ENCODE measurements at regions not wholly inside any gene's neighbourhood (a gene's known extent, or its start where the extent isn't known, plus 50 kb on each side); places are given as distances from the start of the nearest gene placed in this dataset.

- no peaks in the 10 kb centered on the region for H3K4me1 ChIP-seq (replicated peaks in 1 of 4; ENCODE audit: control insufficient read depth in 3 of 4, insufficient read depth in 4 of 4, low read length in 3 of 4)
- no peaks in the 10 kb centered on the region for H3K36me3 ChIP-seq (ENCODE audit: control insufficient read depth in 2 of 4, insufficient read depth in 4 of 4, low read length in 3 of 4)
- no peak overlapping the region for H3K4me2 ChIP-seq (ENCODE audit: insufficient read depth in 1 of 2, low read depth in 2 of 2, low read length in 2 of 2)
- no peaks in the 10 kb centered on the region for H3K27me3 ChIP-seq (replicated peaks in 1 of 4; ENCODE audit: control insufficient read depth in 3 of 4, extremely low read depth in 1 of 4, insufficient read depth in 3 of 4, low read length in 3 of 4)
- H3K9ac ChIP-seq (replicated peaks in 1 of 4; ENCODE audit: extremely low read depth in 1 of 4, low read depth in 3 of 4, low read length in 3 of 4): no peak overlapping the region
- H4K5ac ChIP-seq (ENCODE audit: insufficient read length, low read depth, low read length): no peak overlapping the region
- no peak overlapping the region for H2BK12ac ChIP-seq (ENCODE audit: low read depth, low read length)
- H3K27ac ChIP-seq (ENCODE audit: low read depth, low read length): no peak overlapping the region
- CTCF ChIA-PET (ENCODE audit: partially characterized antibody): interaction anchor here (1.4 kb wide), 1 partner anchor 30 kb away, joined by 3 read pairs; no protein-coding TSS in a partner anchor
- DNase-seq (ENCODE audit: low read depth in 1 of 2, low spot score in 2 of 2) (no peak), FAIRE-seq (no peak)
- no peak overlapping the region for H2BK5ac ChIP-seq (ENCODE audit: low read depth, low read length)
- no peak overlapping the region for H3K4ac ChIP-seq (replicated peaks; ENCODE audit: insufficient read length, low read depth, low read length)
- POLR2A ChIA-PET (ENCODE audit: partially characterized antibody): interaction anchor here (0.9 kb wide), 1 partner anchor 309 kb away, joined by 3 read pairs; no protein-coding TSS in a partner anchor
- no peak overlapping the region for H2AFZ ChIP-seq (ENCODE audit: low read length)
- no peak overlapping the region for H4K91ac ChIP-seq (replicated peaks; ENCODE audit: insufficient read length, low read length)
- no peaks in the 10 kb centered on the region for H3K9me3 ChIP-seq (ENCODE audit: insufficient read depth in 2 of 2, low read depth in 1 of 2, low read length in 1 of 2)
- H3K18ac ChIP-seq (ENCODE audit: extremely low read depth, low read length): no peak overlapping the region
- TF ChIP-seq TCF12 (IDR thresholded peaks at IDR 0.05; ENCODE audit: low read depth, low read length): no peak
- TF ChIP-seq ATF2 (IDR thresholded peaks at IDR 0.05; ENCODE audit: low read length): no peak
- TF ChIP-seq GTF2F1 (IDR thresholded peaks at IDR 0.05; ENCODE audit: borderline replicate concordance, low read depth, low read length): no peak
- no peak for TF ChIP-seq ATF3 (IDR thresholded peaks at IDR 0.05; ENCODE audit: insufficient read depth, low read depth, low read length)
- no peak for TF ChIP-seq EGR1 (IDR thresholded peaks at IDR 0.05; ENCODE audit: borderline replicate concordance, low read depth, low read length)
- no peak for TF ChIP-seq CREB1 (IDR thresholded peaks at IDR 0.05)
- TF ChIP-seq ZNF274 (IDR thresholded peaks at IDR 0.05; ENCODE audit: borderline replicate concordance, extremely low read depth, low read length): no peak
- no peak for TF ChIP-seq RBBP5 (IDR thresholded peaks at IDR 0.05; ENCODE audit: borderline replicate concordance, low read depth, low read length)
- H3K14ac ChIP-seq (ENCODE audit: insufficient read length): no peak overlapping the region
- H2BK15ac ChIP-seq (ENCODE audit: low read length): no peak overlapping the region
- H4K20me1 ChIP-seq (replicated peaks in 1 of 2; ENCODE audit: control insufficient read depth in 1 of 2, insufficient read depth in 2 of 2, low read length in 2 of 2): no peaks in the 10 kb centered on the region
- no peak overlapping the region for H3K23ac ChIP-seq (ENCODE audit: insufficient read length)
- no peak overlapping the region for H2BK120ac ChIP-seq (replicated peaks; ENCODE audit: low read depth, low read length)
- no peak overlapping the region for H2AK5ac ChIP-seq (ENCODE audit: low read depth, low read length)
- no peak overlapping the region for H4K8ac ChIP-seq (ENCODE audit: extremely low read depth, insufficient read depth, low read length)
- H3K79me2 ChIP-seq (ENCODE audit: control insufficient read depth in 1 of 2, insufficient read depth in 2 of 2, low read length in 2 of 2): no peaks in the 10 kb centered on the region
- no peak overlapping the region for H3K4me3 ChIP-seq (ENCODE audit: extremely low read depth in 1 of 4, insufficient read depth in 2 of 4, low read depth in 3 of 4, low read length in 4 of 4)
- WGBS, 2 experiments (ENCODE audit: extremely low coverage in 1 of 2, insufficient coverage in 1 of 2, insufficient read length in 1 of 2, insufficient replicate concordance in 2 of 2, low coverage in 1 of 2, low lambda C conversion rate in 2 of 2, missing lambda C conversion rate in 1 of 2): 87% methylated on average over 11 of the region's 11 CpGs; no CpG with 5 or more reads in 1 of the 2 experiments
- H3K23me2 ChIP-seq (ENCODE audit: low read depth, low read length): no peaks in the 10 kb centered on the region
- no peak overlapping the region for H2BK20ac ChIP-seq (ENCODE audit: low read length)
- no peak overlapping the region for H3K56ac ChIP-seq (replicated peaks; ENCODE audit: insufficient read length, low read depth, low read length)
- no peaks in the 10 kb centered on the region for H3K79me1 ChIP-seq (ENCODE audit: low read depth, low read length)
Observed at GRCh38 chr9:87255431-87256155, 242.1 kb upstream of the DAPK1 start.
